Uterus (tissue), 2 donors: ENCODE measurements at regions not wholly inside any gene's neighbourhood (a gene's known extent, or its start where the extent isn't known, plus 50 kb on each side); places are given as distances from the start of the nearest gene placed in this dataset.

Source experiments
- POLR2A ChIP-seq, 2 donors: fragments of 450-650 bp; IDR thresholded peaks; one replicate each; pipeline ENCODE4 v1.6.1; 2016; ENCODE audit warnings: antibody characterized with exemption in 2 of 2, mild to moderate bottlenecking in 1 of 2, moderate library complexity in 1 of 2
- TF ChIP-seq, protein P1 (sequence below), 4 experiments: fragments of 200-600 bp in 2 of 4; fragments of 450-650 bp in 2 of 4; sonication (generic) in 2 of 4; IDR thresholded peaks; one replicate each; pipeline ENCODE4 v1.5.1; 2016 to 2019; ENCODE audit warnings: antibody characterized with exemption in 4 of 4, mild to moderate bottlenecking in 2 of 4, moderate library complexity in 1 of 4

DNA sequence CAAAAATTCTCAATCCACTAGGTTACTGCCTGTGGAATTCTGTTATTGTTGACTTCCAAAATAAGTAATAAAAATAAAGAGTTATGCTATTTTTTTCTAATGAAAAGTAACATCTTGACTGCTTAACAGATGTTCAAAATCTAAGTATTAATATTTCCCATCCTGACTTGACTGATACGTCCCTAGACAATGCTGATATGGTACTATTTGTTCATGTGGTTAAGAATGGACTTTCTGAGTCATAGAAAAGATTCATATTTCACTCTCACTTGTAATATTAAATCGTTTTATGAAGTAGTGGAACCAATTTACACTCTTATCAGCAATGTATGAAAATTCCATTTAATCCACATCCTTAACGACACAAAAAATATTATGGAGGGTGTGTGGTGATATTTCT, 104.8 kb upstream of the PLSCR5 start:
- TF ChIP-seq POLR2A (IDR thresholded peaks at IDR 0.05) = no peak
- TF ChIP-seq, protein P1, sequence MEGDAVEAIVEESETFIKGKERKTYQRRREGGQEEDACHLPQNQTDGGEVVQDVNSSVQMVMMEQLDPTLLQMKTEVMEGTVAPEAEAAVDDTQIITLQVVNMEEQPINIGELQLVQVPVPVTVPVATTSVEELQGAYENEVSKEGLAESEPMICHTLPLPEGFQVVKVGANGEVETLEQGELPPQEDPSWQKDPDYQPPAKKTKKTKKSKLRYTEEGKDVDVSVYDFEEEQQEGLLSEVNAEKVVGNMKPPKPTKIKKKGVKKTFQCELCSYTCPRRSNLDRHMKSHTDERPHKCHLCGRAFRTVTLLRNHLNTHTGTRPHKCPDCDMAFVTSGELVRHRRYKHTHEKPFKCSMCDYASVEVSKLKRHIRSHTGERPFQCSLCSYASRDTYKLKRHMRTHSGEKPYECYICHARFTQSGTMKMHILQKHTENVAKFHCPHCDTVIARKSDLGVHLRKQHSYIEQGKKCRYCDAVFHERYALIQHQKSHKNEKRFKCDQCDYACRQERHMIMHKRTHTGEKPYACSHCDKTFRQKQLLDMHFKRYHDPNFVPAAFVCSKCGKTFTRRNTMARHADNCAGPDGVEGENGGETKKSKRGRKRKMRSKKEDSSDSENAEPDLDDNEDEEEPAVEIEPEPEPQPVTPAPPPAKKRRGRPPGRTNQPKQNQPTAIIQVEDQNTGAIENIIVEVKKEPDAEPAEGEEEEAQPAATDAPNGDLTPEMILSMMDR (IDR thresholded peaks at IDR 0.05) = no peak
